GM12878 (cell line): ENCODE measurements at regions not wholly inside any gene's neighbourhood (a gene's known extent, or its start where the extent isn't known, plus 50 kb on each side); places are given as distances from the start of the nearest gene placed in this dataset.

ENCODE experiments used
- ATAC-seq: fragments of 200-7000 bp; cut with Tn5 transposase; 3 replicates; pipeline ENCODE4 v1.9.1; 2020; ENCODE audit warnings: mild to moderate bottlenecking, moderate library complexity
- BruUV-seq: library from RNA; stranded (reverse); fragments of 400-500 nt; replicated peaks from 2 replicates; lab custom pipeline; 2021; lab: Mats Ljungman, UMichigan
- CTCF ChIA-PET: fragments of 300-600 bp; sonication (Branson Sonifier 250); formaldehyde crosslinking; extraction: SDS; loops from one replicate; lab custom pipeline; 2021; ENCODE audit warnings: inconsistent platforms; lab: Yijun Ruan, JAX
- POLR2A ChIA-PET: fragments of 350-600 bp; formaldehyde crosslinking; extraction: SDS; loops from one replicate; lab custom pipeline; 2021; ENCODE audit warnings: inconsistent platforms; lab: Charles Lee
- RAD21 ChIA-PET: fragments of 300-600 bp; sonication (Branson Sonifier 250); formaldehyde crosslinking; loops from one replicate; lab custom pipeline; 2023; ENCODE audit warnings: antibody characterized with exemption; ENCODE audit not compliant: unreplicated experiment; lab: Charles Lee
- SMC1A ChIA-PET: fragments of 300-600 bp; sonication (Branson Sonifier 250); formaldehyde crosslinking; loops from one replicate; lab custom pipeline; 2023; ENCODE audit not compliant: unreplicated experiment, uncharacterized antibody; lab: Charles Lee
- DNase-seq: peaks from one replicate; pipeline ENCODE4 v3.0.0-alpha.2; 2011; ENCODE audit warnings: low read depth, low spot score
- FAIRE-seq: peaks from 3 replicates; lab custom pipeline; 2011; peaks lifted over from hg19 to GRCh38; lab: Jason Lieb, UNC
- H2AFZ ChIP-seq: 2 replicates; pipeline ENCODE4 v1.6.0; 2011; ENCODE audit warnings: low read depth, low read length, control low read depth; ENCODE audit not compliant: control insufficient read depth
- H3K27ac ChIP-seq: 2 replicates; pipeline ENCODE4 v1.5.1; 2011; ENCODE audit warnings: control low read depth; ENCODE audit not compliant: control insufficient read depth, insufficient read depth
- H3K27me3 ChIP-seq, 2 experiments: replicated peaks in 1 of 2; 2 replicates each; pipeline versions ENCODE4 v1.6.0 to v1.6.1; 2011; ENCODE audit warnings: low read length in 1 of 2; ENCODE audit not compliant: control insufficient read depth in 2 of 2, insufficient read depth in 2 of 2
- H3K36me3 ChIP-seq, 2 experiments: 2 replicates each; pipeline ENCODE4 v1.5.1; 2011; ENCODE audit warnings: low read length in 1 of 2; ENCODE audit not compliant: control insufficient read depth in 2 of 2, insufficient read depth in 2 of 2
- H3K4me1 ChIP-seq: 2 replicates; pipeline ENCODE4 v1.6.1; 2011; ENCODE audit warnings: mild to moderate bottlenecking, low read length, moderate library complexity, mixed read lengths; ENCODE audit not compliant: control insufficient read depth, insufficient read depth
- H3K4me2 ChIP-seq: 2 replicates; pipeline ENCODE4 v1.6.0; 2011; ENCODE audit warnings: control low read depth; ENCODE audit not compliant: control insufficient read depth, insufficient read depth
- H3K4me3 ChIP-seq: fragments of 200-600 bp; sonication (generic); 2 replicates; pipeline ENCODE4 v1.5.1; 2016
- H3K79me2 ChIP-seq: 2 replicates; pipeline ENCODE4 v1.6.0; 2011; ENCODE audit warnings: low read length; ENCODE audit not compliant: control insufficient read depth, insufficient read depth
- H3K9ac ChIP-seq: 2 replicates; pipeline ENCODE4 v1.8.0; 2011; ENCODE audit warnings: low read length, control low read depth, mixed read lengths; ENCODE audit not compliant: control insufficient read depth, insufficient read depth
- H3K9me3 ChIP-seq: replicated peaks from 3 replicates; pipeline ENCODE4 v1.5.1; 2011; ENCODE audit warnings: mild to moderate bottlenecking, low read length; ENCODE audit not compliant: control insufficient read depth, insufficient read depth
- H4K20me1 ChIP-seq: 2 replicates; pipeline ENCODE4 v1.6.0; 2011; ENCODE audit not compliant: control insufficient read depth, insufficient read depth
- CBFB ChIP-seq: IDR thresholded peaks from 2 replicates; pipeline ENCODE4 v1.6.1; 2016; ENCODE audit warnings: antibody characterized with exemption, low read depth
- EZH2 ChIP-seq: IDR thresholded peaks from 2 replicates; pipeline ENCODE4 v1.6.1; 2012; ENCODE audit warnings: low read depth, mild to moderate bottlenecking, control low read depth, inconsistent platforms, low read length, borderline replicate concordance; ENCODE audit not compliant: control insufficient read depth
- HDAC6 ChIP-seq: fragments of 200-600 bp; sonication (generic); IDR thresholded peaks from one replicate; pipeline ENCODE4 v1.8.0; 2017; ENCODE audit warnings: antibody characterized with exemption; ENCODE audit not compliant: unreplicated experiment
- HDGF ChIP-seq: fragments of 450-650 bp; IDR thresholded peaks from 2 replicates; pipeline ENCODE4 v1.6.1; 2016; ENCODE audit warnings: antibody characterized with exemption
- JUND ChIP-seq: IDR thresholded peaks from 2 replicates; pipeline ENCODE4 v1.6.1; 2012; ENCODE audit warnings: low read depth, mild to moderate bottlenecking, low read length, improper control_type of control experiment, moderate library complexity
- NBN ChIP-seq: fragments of 450-650 bp; IDR thresholded peaks from 2 replicates; pipeline ENCODE4 v1.6.1; 2016
- RB1 ChIP-seq: fragments of 450-650 bp; formaldehyde crosslinking; IDR thresholded peaks from 2 replicates; pipeline ENCODE4 v1.6.1; 2017; ENCODE audit warnings: mild to moderate bottlenecking, borderline replicate concordance
- RCOR1 ChIP-seq: conservative IDR thresholded peaks from 2 replicates; pipeline ENCODE4 v1.6.1; 2012; ENCODE audit warnings: low read depth, low read length, improper control_type of control experiment
- TAF1 ChIP-seq: IDR thresholded peaks from 2 replicates; pipeline ENCODE4 v1.6.1; 2011; ENCODE audit warnings: mild to moderate bottlenecking, low read depth, low read length, borderline replicate concordance
- USF1 ChIP-seq: IDR thresholded peaks from 2 replicates; pipeline ENCODE4 v1.6.1; 2011; ENCODE audit warnings: borderline replicate concordance, low read depth, mild to moderate bottlenecking, moderate library complexity, mixed read lengths, low read length; ENCODE audit not compliant: insufficient read depth; ENCODE audit errors: extremely low read length
- ZBTB33 ChIP-seq: fragments of 450-650 bp; IDR thresholded peaks from 2 replicates; pipeline ENCODE4 v1.6.1; 2017; ENCODE audit warnings: mild to moderate bottlenecking
- ZNF384 ChIP-seq: IDR thresholded peaks from 2 replicates; pipeline ENCODE4 v1.6.1; 2012; ENCODE audit warnings: low read depth, mild to moderate bottlenecking, low read length, improper control_type of control experiment, borderline replicate concordance
- WGBS: methylation state at CpG from one replicate; pipeline ENCODE4 v1.1.6; 2016; ENCODE audit warnings: low lambda C conversion rate; ENCODE audit not compliant: insufficient replicate concordance, insufficient coverage; ENCODE audit errors: missing lambda C conversion rate; 5-methylcytosine and 5-hydroxymethylcytosine counted together
- in situ Hi-C: fragments of 300-500 bp; cut with MboI; formaldehyde crosslinking; loops from 9 replicates; pipeline ENCODE4 v1.14.3; 2018; ENCODE audit warnings: mixed read lengths
- intact Hi-C: fragments of 100-400 bp; cut with micrococcal nuclease; formaldehyde crosslinking; loops from one replicate; pipeline ENCODE4 v1.14.2; 2022; ENCODE audit not compliant: unreplicated experiment
- TF ChIP-seq, protein P1 (sequence below): fragments of 450-650 bp; IDR thresholded peaks from 2 replicates; pipeline ENCODE4 v1.6.1; 2014; ENCODE audit warnings: mild to moderate bottlenecking
- TF ChIP-seq, protein P2 (sequence below): IDR thresholded peaks from 2 replicates; pipeline ENCODE4 v1.6.1; 2012; ENCODE audit warnings: low read length, inconsistent platforms

DNA sequence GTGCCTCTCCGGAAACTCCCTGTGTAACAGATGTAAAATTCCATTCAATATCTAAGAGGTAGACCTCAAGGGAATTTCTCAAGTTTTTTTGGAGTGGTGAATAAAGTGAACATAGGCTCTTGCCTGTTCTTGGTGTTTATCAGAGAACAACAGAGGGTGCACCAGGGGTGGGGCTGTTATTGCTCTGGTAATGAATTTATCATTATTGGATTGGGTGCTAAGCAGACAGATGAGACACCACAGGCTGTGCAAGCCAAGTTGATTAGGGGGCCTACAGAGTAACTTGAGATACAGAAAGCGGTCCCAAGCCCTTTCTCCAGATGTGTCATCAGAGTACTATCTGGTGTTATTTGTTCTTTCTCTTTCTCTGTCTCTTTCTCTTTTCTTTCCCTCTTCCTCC, 286.3 kb downstream of the OSR1 start:
- H3K36me3 ChIP-seq, result no peaks in the 10 kb centered on the region
- SMC1A ChIA-PET, result no interaction called here
- no peaks in the 10 kb centered on the region for H3K79me2 ChIP-seq
- H3K9me3 ChIP-seq, result no peaks in the 10 kb centered on the region
- no peak overlapping the region for H2AFZ ChIP-seq
- FAIRE-seq (no peak), DNase-seq (no peak), ATAC-seq (no peak)
- in situ Hi-C loops, result no loop called here
- H3K27ac ChIP-seq, result no peak overlapping the region
- no peaks in the 10 kb centered on the region for H3K27me3 ChIP-seq
- POLR2A ChIA-PET, result no interaction called here
- H3K9ac ChIP-seq, result no peak overlapping the region
- intact Hi-C loops, result no loop called here
- 22% methylated on average over 2 of the region's 2 CpGs for WGBS
- no peak overlapping the region for H3K4me3 ChIP-seq
- no peaks in the 10 kb centered on the region for H3K4me1 ChIP-seq
- RAD21 ChIA-PET, result no interaction called here
- no peak for TF ChIP-seq HDGF
- no peak for TF ChIP-seq ZBTB33
- CTCF ChIA-PET, result no interaction called here
- no peak overlapping the region for H3K4me2 ChIP-seq
- BruUV-seq, result no TSS peak
- H4K20me1 ChIP-seq, result no peaks in the 10 kb centered on the region

GRCh38 chr2:19070886-19071285, 287.5 kb downstream of the OSR1 start:
- intact Hi-C loops, result no loop called here
- no peaks in the 10 kb centered on the region for H3K27me3 ChIP-seq
- H3K9ac ChIP-seq, result no peak overlapping the region
- SMC1A ChIA-PET, result no interaction called here
- RAD21 ChIA-PET, result no interaction called here
- in situ Hi-C loops, result no loop called here
- no peaks in the 10 kb centered on the region for H3K9me3 ChIP-seq
- H3K4me2 ChIP-seq, result no peak overlapping the region
- H3K79me2 ChIP-seq, result no peaks in the 10 kb centered on the region
- CTCF ChIA-PET, result no interaction called here
- no TSS peak for BruUV-seq
- 23% methylated on average over 4 of the region's 4 CpGs for WGBS
- H3K4me1 ChIP-seq, result no peaks in the 10 kb centered on the region
- POLR2A ChIA-PET, result no interaction called here
- H2AFZ ChIP-seq, result no peak overlapping the region
- DNase-seq, result no peak
- H3K36me3 ChIP-seq, result no peaks in the 10 kb centered on the region
- H3K27ac ChIP-seq, result no peak overlapping the region
- H4K20me1 ChIP-seq, result no peaks in the 10 kb centered on the region
- no peak for FAIRE-seq
- no peak for ATAC-seq
- no peak overlapping the region for H3K4me3 ChIP-seq
- TF ChIP-seq, protein P1, sequence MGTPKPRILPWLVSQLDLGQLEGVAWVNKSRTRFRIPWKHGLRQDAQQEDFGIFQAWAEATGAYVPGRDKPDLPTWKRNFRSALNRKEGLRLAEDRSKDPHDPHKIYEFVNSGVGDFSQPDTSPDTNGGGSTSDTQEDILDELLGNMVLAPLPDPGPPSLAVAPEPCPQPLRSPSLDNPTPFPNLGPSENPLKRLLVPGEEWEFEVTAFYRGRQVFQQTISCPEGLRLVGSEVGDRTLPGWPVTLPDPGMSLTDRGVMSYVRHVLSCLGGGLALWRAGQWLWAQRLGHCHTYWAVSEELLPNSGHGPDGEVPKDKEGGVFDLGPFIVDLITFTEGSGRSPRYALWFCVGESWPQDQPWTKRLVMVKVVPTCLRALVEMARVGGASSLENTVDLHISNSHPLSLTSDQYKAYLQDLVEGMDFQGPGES, result no peak
- TF ChIP-seq HDAC6 (no peak), ZNF384 (no peak), USF1 (no peak), TAF1 (no peak), EZH2 (no peak), HDGF (no peak), CBFB (no peak), NBN (no peak), RCOR1 (no peak), JUND (no peak), RB1 (no peak)
- TF ChIP-seq, protein P2, sequence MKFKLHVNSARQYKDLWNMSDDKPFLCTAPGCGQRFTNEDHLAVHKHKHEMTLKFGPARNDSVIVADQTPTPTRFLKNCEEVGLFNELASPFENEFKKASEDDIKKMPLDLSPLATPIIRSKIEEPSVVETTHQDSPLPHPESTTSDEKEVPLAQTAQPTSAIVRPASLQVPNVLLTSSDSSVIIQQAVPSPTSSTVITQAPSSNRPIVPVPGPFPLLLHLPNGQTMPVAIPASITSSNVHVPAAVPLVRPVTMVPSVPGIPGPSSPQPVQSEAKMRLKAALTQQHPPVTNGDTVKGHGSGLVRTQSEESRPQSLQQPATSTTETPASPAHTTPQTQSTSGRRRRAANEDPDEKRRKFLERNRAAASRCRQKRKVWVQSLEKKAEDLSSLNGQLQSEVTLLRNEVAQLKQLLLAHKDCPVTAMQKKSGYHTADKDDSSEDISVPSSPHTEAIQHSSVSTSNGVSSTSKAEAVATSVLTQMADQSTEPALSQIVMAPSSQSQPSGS, result no peak
